GM18508 (cell line): ENCODE measurements at regions not wholly inside any gene's neighbourhood (a gene's known extent, or its start where the extent isn't known, plus 50 kb on each side); places are given as distances from the start of the nearest gene placed in this dataset.

Experiments
- ATAC-seq: cut with Tn5 transposase; IDR thresholded peaks from one replicate; pipeline ENCODE4 v1.9.1; 2021; ENCODE audit warnings: moderate number of reproducible peaks; ENCODE audit not compliant: insufficient read depth, unreplicated experiment

DNA sequence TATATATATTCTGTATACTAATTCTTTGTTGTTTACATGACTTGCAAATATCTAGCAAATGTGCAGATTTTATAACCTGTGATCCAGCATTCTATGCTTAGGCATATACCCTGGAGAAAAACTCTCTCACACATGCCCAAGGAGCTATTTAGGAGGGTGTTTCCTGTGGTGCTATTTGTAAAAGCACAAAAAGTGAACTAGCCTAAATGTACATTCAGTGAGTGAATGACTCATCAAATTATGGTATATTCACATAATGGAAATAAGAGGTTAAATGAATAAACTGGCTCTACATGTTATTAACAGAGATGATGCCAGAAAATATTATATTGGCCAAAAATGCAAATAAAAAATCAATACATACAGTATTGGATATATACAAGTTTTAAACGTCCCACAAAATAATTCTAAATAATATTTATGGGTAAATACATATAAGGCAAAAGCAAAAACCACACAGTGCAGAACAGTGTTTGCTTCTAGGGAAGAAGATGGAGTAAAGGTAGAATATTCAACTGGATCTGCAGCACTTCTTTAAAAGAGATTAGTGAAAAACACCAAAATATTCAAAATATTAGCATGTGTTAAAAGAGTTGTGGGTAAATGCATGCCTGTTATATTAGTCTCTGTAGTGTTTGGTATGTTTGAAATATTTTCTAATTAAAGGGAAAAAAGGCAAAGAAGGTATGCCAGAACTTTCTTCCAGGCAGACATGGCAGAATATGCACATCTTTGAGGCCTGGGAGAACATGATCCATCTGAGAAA lies 344.7 kb downstream of the KLF5 start:
- ATAC-seq = no peak

DNA sequence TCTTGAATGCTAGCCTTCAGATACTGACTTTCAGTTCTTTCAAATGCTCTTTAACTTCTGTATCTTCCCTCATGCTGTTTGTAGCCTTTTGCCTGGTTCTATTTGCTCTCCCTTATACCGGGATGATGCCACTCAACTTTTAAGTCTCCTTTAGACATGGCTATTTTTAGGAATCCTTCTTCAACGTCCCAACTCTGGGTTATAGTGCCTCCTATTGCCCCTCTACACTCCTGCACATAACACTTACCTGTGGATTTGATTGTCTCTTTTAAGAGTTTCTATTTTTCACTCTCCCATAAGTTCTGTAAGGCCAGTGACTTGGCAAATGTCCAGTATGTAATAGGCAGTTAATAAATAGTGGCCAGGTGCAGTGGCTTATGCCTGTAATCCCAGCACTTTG lies 343.0 kb downstream of the KLF5 start:
- no peak for ATAC-seq

DNA sequence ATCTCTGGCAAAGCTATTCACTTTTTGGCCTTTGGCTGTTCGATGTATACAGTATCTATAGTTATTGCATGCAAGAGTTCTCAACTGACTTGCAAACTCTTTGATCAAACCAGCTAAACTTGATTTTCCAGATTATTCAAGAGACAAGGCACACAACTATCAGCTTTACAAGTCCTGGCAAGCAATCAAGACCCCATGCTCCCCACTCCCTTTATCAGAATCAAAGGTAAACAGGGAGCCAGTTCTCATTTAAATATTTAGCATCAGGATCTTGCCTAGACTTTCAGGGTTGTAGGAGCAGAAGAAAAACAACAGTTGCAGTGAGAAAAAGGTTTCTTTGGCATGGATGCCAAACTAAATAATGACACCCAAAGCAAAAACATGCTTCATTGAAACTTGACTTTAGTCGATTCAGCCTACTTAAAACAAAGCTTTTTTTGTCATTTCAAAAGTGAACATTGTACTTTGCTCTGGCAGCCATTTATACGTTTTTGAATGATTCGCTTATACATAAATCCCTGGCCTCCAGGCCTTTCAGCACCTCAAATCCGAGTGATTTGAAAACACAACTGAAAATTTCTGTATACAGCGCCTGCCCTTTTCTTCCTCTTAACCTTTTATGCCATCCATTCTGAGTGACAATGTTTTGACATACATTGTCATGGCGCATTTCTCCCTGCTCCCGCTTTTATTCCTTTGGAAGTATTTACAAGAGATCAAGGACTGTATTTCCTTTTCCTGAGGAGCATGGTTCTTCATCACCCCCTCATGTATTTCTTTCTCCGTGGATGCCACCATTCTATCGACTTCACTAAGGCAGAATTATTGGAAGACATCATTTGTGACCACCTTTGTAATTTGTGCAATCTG lies 340.8 kb downstream of the KLF5 start:
- ATAC-seq = no peak

DNA sequence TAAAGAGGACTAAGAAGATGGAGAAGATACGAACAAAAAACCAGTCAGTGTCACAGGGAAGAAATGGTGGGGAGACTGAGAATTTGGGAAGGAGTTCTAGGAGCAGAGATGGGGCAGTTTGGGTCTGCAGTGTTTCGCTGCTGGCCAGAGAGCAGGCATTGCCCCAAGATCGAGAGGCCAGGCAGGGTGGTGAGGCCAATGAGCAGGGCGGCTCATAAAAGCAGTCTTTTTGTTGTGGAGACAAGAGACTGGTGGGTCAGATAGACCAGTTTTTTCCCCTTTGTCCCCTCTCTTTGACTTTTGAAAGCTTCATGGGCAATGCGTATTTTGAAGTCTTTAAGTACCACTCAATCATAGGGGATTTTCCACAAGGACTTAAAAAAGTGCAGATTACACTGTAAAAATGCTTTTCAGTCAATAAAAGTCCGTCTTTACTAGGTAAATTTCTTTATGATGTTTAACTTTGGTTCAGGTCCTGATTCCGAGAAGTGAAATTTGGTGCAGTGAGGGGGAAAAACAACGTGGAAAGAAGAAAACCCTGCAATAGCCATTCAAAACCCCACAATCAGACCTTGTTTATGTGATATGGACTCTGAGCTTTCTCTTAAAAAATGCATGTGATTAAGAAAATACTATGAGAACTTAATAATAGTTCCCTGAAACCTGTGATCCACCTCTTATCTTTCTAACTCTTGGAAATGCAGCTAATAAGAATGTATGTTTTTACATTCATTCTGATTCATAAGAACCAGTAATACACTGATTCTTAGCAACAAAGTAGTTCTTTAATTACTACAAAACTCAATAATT lies 338.9 kb downstream of the KLF5 start:
- no peak for ATAC-seq

DNA sequence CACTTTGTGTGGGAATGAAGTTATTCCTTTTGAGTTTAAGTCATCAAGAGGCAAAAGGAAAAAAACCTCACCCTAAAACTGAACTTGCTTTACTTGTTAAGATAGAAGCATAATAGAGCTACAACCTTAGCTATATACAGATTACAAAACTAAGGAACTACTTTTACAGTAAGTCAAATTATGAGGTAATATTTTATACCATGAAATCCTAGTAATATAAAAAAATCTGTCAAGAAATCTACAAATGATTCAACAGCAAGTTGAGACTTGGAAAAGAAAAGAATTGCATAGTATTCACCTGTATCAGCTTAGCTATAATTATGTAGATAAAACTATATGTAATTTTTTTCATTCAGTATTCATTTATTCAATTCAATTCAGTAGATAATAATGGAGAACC lies 335.3 kb downstream of the KLF5 start:
- ATAC-seq = no peak

DNA sequence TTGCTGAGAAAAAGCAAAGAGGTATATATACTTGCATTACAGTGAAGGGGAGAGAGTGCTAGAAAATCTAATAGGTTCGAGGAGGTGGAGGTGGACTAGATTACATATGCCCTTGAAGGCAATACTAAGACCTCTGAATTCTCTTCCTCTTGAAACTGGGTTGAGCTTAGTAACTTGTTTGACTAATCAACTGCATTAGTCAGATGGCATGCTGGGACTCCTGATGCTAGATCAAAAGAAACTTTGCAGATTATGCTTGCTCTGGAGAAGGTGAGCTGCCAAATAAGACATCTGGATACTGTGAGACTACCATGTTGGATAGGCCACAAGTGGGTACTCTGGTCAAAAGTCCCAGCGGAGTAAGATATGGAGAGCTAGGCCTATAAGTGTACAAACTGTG lies 331.3 kb downstream of the KLF5 start:
- ATAC-seq = no peak

DNA sequence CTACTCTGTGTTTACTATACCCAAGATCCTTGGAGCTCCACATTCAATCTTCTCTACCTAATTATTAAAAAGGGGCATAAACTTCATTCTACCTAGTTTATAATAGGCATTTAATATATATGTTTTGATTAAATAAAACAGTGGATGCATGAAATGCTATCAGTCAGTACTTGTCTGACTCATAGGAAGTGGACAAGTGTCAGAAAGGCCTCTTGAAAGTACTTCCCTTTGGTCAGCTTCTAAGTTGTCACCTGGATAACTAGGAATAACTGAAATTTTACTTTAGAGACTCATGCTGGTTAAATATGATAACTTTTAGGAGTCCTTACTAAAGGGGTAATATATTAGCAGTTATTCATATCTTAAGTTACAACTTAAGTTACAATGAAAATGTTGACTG lies 329.8 kb downstream of the KLF5 start:
- ATAC-seq = no peak

DNA sequence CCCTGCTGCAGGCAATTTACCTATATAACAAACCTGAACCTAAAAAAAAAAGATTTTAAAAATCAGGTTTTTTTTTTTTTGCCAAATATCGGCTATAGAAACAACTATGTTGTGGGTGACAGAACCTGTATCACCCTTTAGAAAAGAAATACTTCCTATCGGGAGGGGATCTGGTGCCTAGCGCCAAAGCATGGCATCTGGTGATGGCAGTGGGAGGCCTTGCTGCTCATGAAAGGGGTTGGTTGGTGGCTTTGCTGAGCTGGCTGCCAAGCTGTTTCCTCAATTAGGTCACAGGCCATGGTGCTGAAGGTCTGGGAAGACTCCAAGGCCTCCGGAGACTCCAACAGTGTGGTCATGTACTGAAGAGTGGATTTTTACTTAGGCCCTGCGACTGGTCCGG lies 328.5 kb downstream of the KLF5 start:
- no peak for ATAC-seq

DNA sequence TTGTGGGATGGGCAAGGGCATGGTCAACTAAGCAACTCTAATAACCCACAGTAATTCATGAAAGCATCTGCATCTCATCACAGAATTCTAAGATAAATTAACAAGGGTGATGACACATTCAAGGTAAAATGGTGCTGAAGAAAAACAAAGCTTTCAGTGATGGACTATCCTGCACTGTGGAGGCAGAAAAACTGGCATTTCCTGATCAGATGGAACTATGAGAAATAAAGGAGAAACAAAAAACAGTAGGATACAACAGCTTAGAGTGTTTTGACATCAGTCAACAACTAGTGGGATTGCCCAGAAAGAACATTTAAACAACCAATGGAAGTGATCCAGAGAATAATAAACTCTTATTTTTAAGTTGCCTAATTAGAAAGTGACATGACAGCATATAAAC lies 327.0 kb downstream of the KLF5 start:
- no peak for ATAC-seq

DNA sequence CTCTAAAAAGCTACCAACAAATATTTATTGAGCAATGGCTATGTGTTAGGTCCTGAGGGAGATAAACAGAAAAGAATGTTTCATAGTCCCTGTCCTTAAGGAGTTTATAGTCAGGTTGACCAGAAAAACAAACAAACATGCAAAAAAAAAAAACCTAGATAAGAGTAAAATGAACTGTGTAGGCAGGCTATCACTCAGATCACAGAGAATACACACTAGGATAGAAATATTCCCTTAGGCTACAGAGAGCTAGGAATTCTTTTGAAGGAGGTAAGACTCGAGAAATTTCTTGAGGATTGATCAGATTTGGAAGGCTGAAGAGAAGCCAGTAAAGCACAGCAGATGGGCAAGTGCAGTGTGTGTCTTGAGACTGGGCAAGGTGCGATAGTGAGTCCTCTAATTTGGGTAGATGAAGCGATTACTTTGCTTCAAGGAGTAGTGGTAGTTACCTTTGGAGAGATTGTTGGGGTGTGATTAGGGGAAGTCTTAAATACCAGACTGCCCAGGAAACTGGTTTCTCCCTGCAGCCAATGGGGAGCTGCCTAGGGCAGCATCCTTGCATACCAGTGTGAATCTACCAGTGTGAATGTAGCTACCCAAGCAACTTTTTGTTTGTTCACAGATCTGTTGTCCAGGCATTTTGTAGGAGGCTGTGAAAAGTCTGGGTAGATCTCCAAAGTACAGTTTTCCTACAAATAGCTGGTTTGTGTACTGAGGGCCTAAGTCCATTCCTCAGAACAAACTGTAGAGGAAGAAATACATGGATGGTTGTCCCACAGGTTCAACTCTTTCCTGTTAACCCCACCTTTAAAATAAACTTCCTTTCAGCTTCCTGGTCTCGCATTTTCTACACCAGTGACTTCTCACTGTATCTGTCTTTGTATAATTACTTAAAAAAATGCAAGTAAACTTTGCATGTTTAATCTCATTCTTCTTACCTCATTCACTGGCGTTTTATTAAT lies 314.1 kb downstream of the KLF5 start:
- ATAC-seq = no peak

DNA sequence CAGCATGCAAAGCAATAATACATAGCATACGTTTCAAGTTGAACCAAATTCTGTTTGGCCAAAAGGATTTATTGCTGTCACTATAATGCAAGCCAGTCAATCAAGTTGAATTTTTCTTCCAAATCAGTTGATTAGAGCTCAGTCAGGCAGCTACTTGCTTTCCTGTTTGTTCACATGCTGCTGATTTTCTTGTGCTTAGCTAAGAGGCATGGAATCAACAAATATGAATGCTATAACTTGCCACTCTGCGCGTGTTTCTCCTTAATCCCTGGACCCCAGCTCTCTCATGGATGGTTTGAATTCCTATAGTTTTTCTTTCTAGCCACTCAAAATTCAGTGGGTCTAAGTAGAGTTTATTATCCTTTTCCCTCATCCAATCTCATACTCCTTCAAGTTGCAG lies 311.3 kb downstream of the KLF5 start:
- ATAC-seq = no peak

DNA sequence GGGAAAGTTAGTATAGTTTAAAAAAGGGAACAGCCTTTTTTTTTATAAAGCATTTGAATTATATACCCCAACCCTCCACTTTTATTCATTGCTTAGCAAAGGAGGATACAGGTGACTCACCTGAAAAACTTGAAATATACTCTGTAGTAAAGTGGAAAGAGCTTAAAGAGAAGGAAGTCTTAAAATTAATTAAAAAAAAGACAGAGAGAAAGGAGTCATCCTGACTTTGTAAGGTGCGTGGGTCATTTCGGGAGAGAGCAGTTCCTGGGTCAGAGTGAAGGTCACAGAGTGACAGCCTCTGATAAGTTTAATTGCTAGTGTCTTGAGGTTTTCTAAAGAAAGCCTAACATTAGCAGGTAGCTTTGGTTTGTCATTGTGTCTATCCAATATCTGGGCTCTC lies 310.3 kb downstream of the KLF5 start:
- ATAC-seq = no peak

DNA sequence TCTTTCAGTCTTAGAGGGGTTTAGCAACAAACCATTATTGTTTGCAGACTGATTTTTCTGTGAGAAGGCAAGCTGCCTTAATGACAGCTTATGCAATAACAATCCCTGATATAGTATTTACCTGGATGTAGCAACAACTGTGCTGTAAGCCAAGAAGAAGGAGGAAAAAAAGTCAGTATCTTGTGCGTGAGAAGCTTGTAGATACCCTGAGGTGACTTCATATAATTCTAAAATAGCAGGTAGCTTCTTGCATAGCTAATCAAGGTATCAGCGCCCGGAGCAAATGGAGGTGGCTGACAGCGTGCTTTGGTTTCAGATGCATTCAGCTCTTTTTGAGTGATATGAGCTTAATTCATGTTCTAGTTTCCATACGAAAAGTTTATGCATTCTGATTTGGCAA lies 309.8 kb downstream of the KLF5 start:
- ATAC-seq = no peak

DNA sequence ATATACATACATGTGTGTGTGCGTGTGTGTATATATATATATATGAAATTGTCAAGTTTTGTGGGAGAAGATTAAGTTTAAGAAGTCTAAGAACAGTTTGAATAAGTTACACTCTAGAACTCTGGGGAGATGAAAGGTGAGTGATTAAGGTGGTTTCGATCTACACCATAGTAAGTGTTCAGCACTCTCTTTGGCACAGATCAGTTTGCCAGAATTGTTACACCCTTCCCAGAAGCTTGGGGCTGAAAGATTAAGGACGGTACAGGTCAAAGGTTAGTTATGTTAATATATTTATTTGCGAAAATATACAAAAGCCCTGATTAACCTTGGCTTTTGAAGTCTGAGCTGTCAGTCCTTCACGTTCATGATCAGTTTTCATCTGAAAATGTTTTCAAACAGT lies 309.1 kb downstream of the KLF5 start:
- ATAC-seq = no peak

DNA sequence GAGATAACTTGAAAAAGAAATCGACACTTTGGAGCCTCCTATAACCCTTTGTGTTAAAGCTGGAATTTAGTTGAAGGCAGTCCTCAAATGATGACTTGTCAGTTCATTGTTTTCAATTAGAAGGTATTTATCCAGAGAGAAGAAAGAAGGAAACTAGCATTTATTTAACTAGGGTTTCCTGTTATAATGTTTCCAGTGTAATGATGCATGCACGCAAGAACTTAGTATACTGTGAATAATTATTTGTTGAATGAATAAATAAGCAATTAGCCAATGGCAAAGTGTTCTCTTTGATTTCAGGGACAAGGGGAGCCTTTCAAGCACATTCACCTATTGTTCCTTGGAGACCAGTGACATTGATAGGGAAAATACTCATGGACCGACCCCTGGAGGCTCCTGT lies 307.4 kb downstream of the KLF5 start:
- ATAC-seq = no peak

DNA sequence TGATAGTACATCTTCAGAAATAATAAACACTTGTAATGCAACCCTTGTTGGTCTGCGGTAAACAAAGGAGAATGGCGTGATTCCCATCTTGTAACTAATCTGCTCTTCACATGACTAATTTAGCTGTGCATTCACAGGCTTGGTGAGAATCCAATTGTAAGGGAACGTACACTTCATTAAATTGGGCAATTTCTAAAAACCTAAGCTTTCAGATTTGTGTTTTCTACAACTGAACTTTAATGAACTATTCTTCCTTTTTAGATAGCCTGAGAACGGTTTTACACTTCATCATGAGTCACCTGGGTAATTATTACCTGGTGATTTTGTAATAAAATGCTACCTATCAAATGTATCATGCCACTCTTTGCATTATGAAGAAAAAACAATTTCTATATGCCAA lies 306.9 kb downstream of the KLF5 start:
- no peak for ATAC-seq

DNA sequence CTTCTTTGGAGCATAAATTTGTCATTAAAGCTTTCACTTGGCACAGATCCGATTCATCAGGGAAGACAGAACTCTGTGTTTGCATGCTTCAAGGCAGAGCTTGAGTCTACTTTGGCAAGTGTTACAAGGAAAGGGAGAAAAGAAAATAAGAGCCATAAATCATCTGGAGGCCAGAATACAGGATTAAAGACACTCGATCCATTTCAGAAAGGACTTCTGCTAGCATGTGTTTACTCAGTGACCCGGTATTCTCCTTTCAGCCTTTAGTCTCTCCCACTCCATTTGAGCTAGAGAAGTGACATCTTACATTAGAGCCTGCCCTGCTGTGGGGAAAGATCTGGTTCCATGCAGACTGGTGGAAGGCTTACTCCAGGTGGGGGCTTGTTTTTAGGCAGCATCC lies 306.4 kb downstream of the KLF5 start:
- ATAC-seq = no peak

DNA sequence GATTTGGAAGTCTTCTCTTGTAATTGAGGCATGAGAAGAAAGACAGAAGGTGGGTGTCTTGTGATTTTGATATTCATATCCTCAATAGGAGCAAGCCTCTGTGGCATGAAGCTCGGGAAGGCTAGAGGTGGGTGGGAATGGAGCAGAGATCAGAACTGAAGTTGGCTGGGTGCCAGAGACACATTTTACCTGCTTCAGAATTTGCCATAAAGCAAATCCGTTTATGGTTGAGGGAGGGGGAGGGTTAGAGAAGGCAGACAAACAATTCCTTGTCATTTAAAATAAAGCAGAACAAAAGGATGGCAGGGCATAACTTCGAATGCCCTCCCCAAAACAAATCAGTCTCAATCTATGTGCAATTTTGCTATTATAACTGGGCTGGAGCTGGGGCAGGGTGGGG lies 305.9 kb downstream of the KLF5 start:
- no peak for ATAC-seq

DNA sequence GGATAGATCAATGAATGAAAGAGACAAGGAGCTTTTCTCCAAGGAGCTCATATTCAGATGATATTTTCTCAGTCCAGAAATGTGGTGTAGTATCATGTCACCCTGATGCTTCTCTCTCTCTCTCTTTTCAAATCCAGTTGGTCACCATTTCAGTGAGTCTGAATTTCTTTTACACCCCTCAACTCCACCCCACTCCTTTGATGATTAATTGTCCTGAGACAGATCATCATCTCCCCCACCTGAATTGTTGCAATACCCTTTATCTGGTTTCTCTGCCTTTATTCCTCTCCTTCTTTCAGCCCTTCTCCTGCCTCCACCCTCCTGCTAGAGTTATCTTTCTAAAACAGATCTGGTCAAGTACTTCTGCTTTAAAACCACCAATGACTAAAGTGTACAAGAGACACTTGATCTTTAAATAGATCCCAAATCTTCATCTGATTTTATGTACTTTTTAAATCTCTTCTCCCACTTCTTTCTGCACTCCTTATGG lies 299.8 kb downstream of the KLF5 start:
- no peak for ATAC-seq

DNA sequence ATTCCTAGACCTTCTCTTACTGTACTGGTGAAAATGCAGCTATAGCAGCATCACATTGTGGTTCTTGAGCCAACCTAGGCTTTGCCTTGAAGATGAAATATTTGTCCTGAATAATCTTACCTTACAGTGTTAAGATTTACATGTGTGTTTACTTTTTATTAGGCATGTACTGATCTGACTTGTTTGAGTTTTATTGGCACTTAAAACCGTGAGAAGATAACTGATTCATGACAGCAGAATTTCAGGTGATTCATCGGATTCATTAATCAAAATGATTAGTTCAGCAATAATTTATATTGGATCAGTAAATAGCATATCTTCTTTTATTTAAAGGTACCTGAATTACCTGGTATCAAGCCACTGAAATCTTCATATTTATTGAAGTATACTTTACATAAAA lies 296.3 kb downstream of the KLF5 start:
- no peak for ATAC-seq
